GM12891 (cell line): ENCODE measurements at regions not wholly inside any gene's neighbourhood (a gene's known extent, or its start where the extent isn't known, plus 50 kb on each side); places are given as distances from the start of the nearest gene placed in this dataset.
"Not testable (repeated sequence)": the region's sequence is repeated elsewhere in the genome, so short reads cannot be mapped to it uniquely, and the experiment has no call there.

Source experiments
- DNase-seq: peaks from one replicate; pipeline ENCODE4 v3.0.0; 2011; ENCODE audit warnings: low spot score; ENCODE audit not compliant: insufficient read length
- FAIRE-seq: peaks from 2 replicates; lab custom pipeline; 2011; peaks lifted over from hg19 to GRCh38; lab: Jason Lieb, UNC
- PAX5 ChIP-seq: IDR thresholded peaks from 2 replicates; pipeline ENCODE4 v1.6.1; 2011; ENCODE audit warnings: low read length, moderate library complexity, mild to moderate bottlenecking; ENCODE audit not compliant: insufficient read depth, severe bottlenecking
- POLR2A ChIP-seq: IDR thresholded peaks from 2 replicates; pipeline ENCODE4 v1.6.1; 2011; ENCODE audit warnings: low read depth, low read length, control low read depth
- POLR2AphosphoS5 ChIP-seq: IDR thresholded peaks from 2 replicates; pipeline ENCODE4 v1.6.1; 2011; ENCODE audit warnings: low read depth, low read length, control low read depth
- POU2F2 ChIP-seq: IDR thresholded peaks from 2 replicates; pipeline ENCODE4 v1.6.1; 2011; ENCODE audit warnings: low read depth, mild to moderate bottlenecking, control low read depth, low read length, moderate library complexity
- SPI1 ChIP-seq: IDR thresholded peaks from 2 replicates; pipeline ENCODE4 v1.6.1; 2011; ENCODE audit warnings: low read depth, low read length, control low read depth
- TAF1 ChIP-seq: IDR thresholded peaks from 2 replicates; pipeline ENCODE4 v1.6.1; 2011; ENCODE audit warnings: low read depth, low read length, control low read depth

DNA sequence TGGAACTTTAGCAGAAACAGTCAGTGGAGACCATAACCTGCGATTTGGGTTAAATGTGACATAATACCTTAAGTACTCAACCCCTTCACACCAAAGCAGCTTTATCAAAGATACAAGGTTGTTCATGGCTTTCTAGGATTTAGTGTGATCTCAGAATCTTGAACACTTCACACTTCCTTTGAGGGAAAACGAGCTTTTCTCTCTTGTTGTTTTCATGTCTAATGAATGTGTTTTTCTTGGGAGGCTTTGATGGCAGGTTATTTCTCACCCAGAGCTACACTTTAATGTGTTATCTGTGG lies 437.0 kb downstream of the TMEM232 start:
- no peak for FAIRE-seq
- no peak for DNase-seq
- no peak for TF ChIP-seq POU2F2
- no peak for TF ChIP-seq POLR2AphosphoS5
- no peak for TF ChIP-seq SPI1
- no peak for TF ChIP-seq POLR2A
- no peak for TF ChIP-seq TAF1
- TF ChIP-seq PAX5, result no peak

DNA sequence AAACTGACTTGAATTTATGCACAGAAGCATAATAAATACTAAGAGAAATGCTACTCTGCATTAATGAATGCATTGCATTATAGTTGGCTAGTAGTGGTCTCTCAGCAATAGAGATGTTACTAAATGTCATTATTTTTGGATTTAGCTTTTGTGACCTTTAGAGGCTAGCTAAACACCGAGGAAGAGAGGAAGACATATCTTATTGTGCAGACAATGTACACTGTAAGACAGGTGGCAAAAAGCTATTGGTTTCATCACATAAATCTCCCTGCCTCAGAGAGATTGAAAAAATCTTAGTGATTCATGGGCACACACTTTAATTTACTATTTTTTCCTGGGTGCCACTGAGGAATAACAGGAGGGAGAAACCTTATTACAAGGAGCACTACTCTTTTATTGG lies 435.9 kb downstream of the TMEM232 start:
- TF ChIP-seq TAF1 (no peak), PAX5 (no peak), POLR2AphosphoS5 (no peak), POU2F2 (no peak), POLR2A (no peak)
- DNase-seq (no peak), FAIRE-seq (no peak)

DNA sequence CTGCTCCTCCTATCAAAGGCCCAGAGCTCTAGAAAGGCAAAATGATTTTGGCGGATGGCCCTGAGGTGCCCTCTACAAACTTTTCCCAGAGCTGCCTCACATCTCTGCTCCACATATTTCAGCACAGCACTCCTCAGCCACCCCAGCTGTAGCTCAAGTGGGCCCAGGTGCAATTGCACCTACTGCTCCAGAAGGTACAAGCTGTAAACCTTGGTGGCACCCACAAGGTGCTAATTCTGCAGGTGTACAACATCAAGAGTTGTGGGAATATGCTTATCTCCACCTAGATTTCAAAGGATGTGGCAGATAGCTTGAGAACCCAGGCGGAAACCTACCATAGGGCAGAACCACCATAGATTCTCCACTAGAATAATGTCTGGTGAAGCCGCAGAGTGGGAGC lies 432.2 kb downstream of the TMEM232 start:
- no peak for FAIRE-seq
- TF ChIP-seq SPI1 (no peak), PAX5 (no peak), POLR2AphosphoS5 (no peak), POU2F2 (no peak), POLR2A (no peak), TAF1 (no peak)
- DNase-seq, result no peak

DNA sequence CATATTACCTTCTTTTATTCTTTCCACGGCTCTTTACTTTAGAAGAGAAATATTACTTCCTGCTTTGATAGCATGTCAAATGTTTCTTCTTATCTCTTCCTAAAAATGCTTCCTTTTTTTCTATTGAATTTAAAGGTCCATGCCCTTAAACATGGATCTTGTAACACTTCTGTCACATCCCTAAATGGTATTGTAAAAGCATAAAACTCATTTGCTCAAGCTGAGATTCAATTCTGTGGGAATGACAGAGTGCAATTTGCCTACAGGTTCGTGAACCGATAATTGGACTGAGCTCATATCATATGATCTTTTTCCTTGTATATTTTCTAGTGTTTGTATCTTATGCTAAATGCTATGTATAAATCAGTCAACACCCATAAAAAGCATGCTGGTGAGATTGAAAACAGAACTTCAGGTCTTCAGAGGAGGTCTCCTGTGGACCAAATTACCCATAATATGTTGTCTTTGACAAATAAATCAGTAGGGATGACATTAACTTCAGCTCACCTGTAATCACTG lies 429.3 kb downstream of the TMEM232 start:
- FAIRE-seq, result no peak
- no peak for TF ChIP-seq POLR2A
- TF ChIP-seq TAF1, result no peak
- TF ChIP-seq POU2F2, result no peak
- no peak for TF ChIP-seq PAX5
- no peak for TF ChIP-seq POLR2AphosphoS5
- no peak for TF ChIP-seq SPI1
- no peak for DNase-seq

DNA sequence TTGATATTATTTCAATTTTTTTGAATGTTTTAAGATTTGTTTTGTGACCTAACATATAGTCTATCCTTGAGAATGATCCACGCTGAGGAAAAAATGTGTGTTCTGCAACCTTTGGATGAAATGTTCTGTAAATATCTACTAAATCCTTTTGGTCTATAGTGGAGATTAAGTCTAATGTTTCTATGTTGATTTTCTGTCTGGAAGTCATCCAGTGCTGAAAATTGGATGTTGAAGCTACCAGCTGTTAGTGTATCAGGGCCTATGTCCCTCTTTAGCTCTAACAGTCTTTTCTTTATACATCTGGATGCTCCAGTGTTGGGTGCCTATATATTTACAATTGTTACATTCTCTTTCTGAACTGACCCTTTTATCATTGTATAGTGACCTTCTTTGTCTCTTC lies 422.3 kb downstream of the TMEM232 start:
- FAIRE-seq, result no peak

DNA sequence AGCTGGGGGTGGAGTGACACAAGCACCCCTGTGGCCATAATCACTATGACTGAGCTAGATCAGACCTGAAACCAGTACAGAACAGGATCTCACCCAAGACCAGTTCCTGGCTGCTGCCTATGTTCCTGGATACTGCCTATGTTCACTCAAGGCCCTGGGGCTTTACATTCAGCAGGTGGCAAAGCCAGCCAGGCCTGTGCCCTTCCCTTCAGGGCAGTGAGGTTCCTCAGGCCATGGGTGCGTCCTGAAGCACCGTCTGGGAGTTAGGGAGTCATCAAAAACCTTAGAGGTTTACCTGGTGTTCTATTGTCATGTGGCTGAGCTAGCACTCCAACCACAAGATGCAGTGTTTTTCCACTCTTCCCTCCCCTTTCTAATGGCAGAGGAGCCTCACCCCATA lies 419.8 kb downstream of the TMEM232 start:
- no peak for TF ChIP-seq TAF1
- no peak for TF ChIP-seq POLR2AphosphoS5
- TF ChIP-seq POU2F2, result no peak
- no peak for TF ChIP-seq PAX5
- no peak for TF ChIP-seq SPI1
- TF ChIP-seq POLR2A, result no peak
- no peak for DNase-seq
- no peak for FAIRE-seq

More for the DNA sequence above, 422.3 kb downstream of the TMEM232 start:
- TF ChIP-seq TAF1, result no peak
- no peak for TF ChIP-seq POLR2AphosphoS5
- no peak for TF ChIP-seq SPI1
- no peak for TF ChIP-seq PAX5
- TF ChIP-seq POLR2A, result no peak
- TF ChIP-seq POU2F2, result no peak
- DNase-seq, result no peak

DNA sequence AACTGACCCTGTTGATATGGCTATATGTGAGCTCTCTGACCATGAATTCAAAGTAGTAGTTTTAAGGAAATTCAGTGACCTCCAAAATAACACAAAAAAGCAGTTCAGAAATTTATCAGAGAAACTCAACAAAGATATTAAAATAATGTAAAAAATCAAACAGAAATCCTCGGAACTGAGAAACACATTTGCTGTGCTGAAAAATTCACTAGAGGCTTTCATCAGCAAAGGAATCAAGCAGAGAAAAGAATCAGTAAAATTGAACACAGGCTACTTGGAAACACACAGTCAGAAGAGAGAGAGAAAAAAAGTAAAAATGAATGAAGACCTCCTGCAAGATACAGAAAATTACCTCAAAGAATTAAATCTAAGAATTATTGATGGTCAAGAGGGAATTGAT lies 417.2 kb downstream of the TMEM232 start:
- FAIRE-seq (no peak), DNase-seq (no peak)
- no peak for TF ChIP-seq TAF1
- TF ChIP-seq POLR2AphosphoS5, result no peak
- TF ChIP-seq SPI1, result no peak
- TF ChIP-seq POU2F2, result no peak
- TF ChIP-seq PAX5, result no peak
- no peak for TF ChIP-seq POLR2A

DNA sequence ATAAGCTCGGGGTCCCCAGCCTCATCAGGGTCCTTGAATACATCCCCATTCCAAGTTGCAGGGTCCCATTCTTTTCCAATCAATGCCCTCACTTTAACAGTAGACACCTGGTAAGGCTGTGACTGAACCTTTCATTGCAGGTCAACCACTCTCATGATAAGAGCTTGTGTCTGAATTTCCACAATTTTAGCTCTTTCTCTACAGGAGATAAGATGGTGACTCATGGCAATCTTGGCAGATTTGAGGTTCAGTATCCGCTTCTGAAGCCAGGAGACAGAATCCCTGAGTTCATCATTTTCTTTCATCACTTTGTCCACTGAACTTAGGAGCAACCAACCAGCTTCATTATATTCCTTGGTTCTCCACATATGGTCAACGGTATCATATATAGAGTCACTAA lies 409.9 kb downstream of the TMEM232 start:
- DNase-seq, FAIRE-seq: not testable (repeated sequence)

DNA sequence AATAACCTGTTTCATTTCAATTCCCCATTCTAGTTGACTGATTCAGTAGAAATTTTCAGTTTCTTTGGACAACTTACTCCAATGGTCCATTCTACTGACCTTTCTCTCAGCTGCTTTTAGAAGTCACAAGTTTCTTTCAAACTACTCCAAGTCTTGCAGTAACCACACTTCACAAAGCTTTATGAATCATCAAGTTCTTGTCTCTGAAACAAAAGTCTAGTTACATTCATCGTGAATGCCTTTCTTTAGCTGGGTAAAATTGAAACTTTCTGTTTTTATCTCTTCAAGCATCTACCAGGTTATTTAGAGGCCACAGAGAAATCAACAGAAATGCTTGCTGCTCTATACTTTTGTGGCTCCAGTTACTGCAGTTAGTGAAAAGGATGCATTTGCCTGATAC lies 405.4 kb downstream of the TMEM232 start:
- FAIRE-seq, result no peak
- no peak for TF ChIP-seq POU2F2
- no peak for TF ChIP-seq POLR2A
- TF ChIP-seq SPI1, result no peak
- TF ChIP-seq PAX5, result no peak
- no peak for TF ChIP-seq TAF1
- no peak for TF ChIP-seq POLR2AphosphoS5
- no peak for DNase-seq

DNA sequence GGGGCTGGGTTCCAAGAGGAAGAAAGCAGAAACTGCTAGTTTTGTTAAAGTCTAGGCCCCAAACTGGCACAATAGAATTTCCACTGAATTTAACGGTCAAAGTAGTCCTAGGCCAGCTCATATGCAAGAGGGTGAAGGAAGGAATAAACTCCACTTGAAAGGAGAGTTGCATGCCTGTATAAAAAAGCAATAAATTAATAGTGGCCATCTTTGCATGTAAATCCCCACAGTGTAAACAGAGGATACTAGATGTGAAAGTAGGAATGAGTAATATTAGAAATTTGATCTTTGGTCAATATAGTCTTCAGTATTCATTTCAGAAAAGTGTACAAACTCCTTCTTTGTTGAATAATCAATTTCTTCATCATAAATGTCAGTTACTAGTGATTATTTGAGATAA lies 403.1 kb downstream of the TMEM232 start:
- DNase-seq (no peak), FAIRE-seq (no peak)

More for the DNA sequence above, 403.1 kb downstream of the TMEM232 start:
- TF ChIP-seq TAF1, result no peak
- no peak for TF ChIP-seq POU2F2
- no peak for TF ChIP-seq POLR2A
- no peak for TF ChIP-seq SPI1
- TF ChIP-seq PAX5, result no peak
- TF ChIP-seq POLR2AphosphoS5, result no peak
